SU-DHL-6 (cell line): ENCODE measurements at regions not wholly inside any gene's neighbourhood (a gene's known extent, or its start where the extent isn't known, plus 50 kb on each side); places are given as distances from the start of the nearest gene placed in this dataset.

Source experiments
- H2AFZ ChIP-seq: fragments of 200-600 bp; sonication (generic); 2 replicates; pipeline ENCODE4 v1.6.1; 2014; ENCODE audit warnings: low read depth, mild to moderate bottlenecking, moderate library complexity, mixed read lengths, antibody characterized with exemption, low read length; ENCODE audit not compliant: severe bottlenecking
- H3F3A ChIP-seq: fragments of 200-600 bp; shearing (Covaris generic); 2 replicates; pipeline ENCODE4 v1.6.0; 2016; ENCODE audit warnings: antibody characterized with exemption, mild to moderate bottlenecking; ENCODE audit not compliant: insufficient read depth
- H3K27ac ChIP-seq: fragments of 200-600 bp; sonication (generic); 2 replicates; pipeline ENCODE4 v1.5.1; 2016; ENCODE audit warnings: low read depth, mild to moderate bottlenecking, low read length, moderate library complexity, mixed read lengths
- H3K27me3 ChIP-seq: fragments of 200-600 bp; sonication (generic), shearing (Covaris generic); 2 replicates; pipeline ENCODE4 v1.6.0; 2014; ENCODE audit warnings: mild to moderate bottlenecking, low read length
- H3K36me3 ChIP-seq: fragments of 200-600 bp; sonication (generic); 2 replicates; pipeline ENCODE4 v1.6.1; 2014; ENCODE audit warnings: mild to moderate bottlenecking, low read length, mixed read lengths
- H3K4me2 ChIP-seq: fragments of 300-600, 200-600 bp; shearing (Covaris generic), sonication (generic); 2 replicates; pipeline ENCODE4 v1.6.0; 2014; ENCODE audit warnings: low read length, low read depth, mild to moderate bottlenecking; ENCODE audit not compliant: poor library complexity, severe bottlenecking
- H3K4me3 ChIP-seq: fragments of 200-600 bp; sonication (generic); 2 replicates; pipeline ENCODE4 v1.5.1; 2014; ENCODE audit warnings: antibody characterized with exemption, low read length, mild to moderate bottlenecking, mixed read lengths; ENCODE audit not compliant: insufficient read depth, poor library complexity, severe bottlenecking
- H3K79me2 ChIP-seq: fragments of 200-600 bp; sonication (generic); 2 replicates; pipeline ENCODE4 v1.6.1; 2014; ENCODE audit warnings: mild to moderate bottlenecking, low read length, moderate library complexity; ENCODE audit not compliant: insufficient read depth
- H3K9ac ChIP-seq: fragments of 200-600 bp; sonication (generic); 2 replicates; pipeline ENCODE4 v1.7.0; 2014; ENCODE audit warnings: mild to moderate bottlenecking, low read length
- H3K9me2 ChIP-seq: fragments of 200-600 bp; sonication (generic); replicated peaks from 2 replicates; pipeline ENCODE4 v1.6.1; 2014; ENCODE audit warnings: low read length; ENCODE audit not compliant: insufficient read depth
- H3K9me3 ChIP-seq: fragments of 200-600 bp; sonication (generic); 2 replicates; pipeline ENCODE4 v1.6.1; 2014; ENCODE audit warnings: low read length, mixed read lengths; ENCODE audit not compliant: insufficient read depth
- H4K20me1 ChIP-seq: fragments of 200-600 bp; sonication (generic); 2 replicates; pipeline ENCODE4 v1.6.1; 2014; ENCODE audit warnings: low read depth, mild to moderate bottlenecking, antibody characterized with exemption, low read length, moderate library complexity, mixed read lengths
- CTCF ChIP-seq: fragments of 200-600 bp; sonication (generic); IDR thresholded peaks from one replicate; pipeline ENCODE4 v1.5.1; 2017; ENCODE audit warnings: antibody characterized with exemption, mild to moderate bottlenecking, low read length, moderate library complexity; ENCODE audit not compliant: insufficient read depth, poor library complexity, severe bottlenecking
- EZH2phosphoT487 ChIP-seq: fragments of 200-600 bp; sonication (generic), shearing (Covaris generic); conservative IDR thresholded peaks from 2 replicates; pipeline ENCODE4 v1.6.1; 2018; ENCODE audit warnings: mild to moderate bottlenecking, antibody characterized with exemption, low read length, moderate library complexity, mixed read lengths

GRCh38 chr11:103619480-103619879 is 417.0 kb upstream of the DDI1 start:
- no peak overlapping the region for H3K9ac ChIP-seq
- H3F3A ChIP-seq = no peaks in the 10 kb centered on the region
- no peaks in the 10 kb centered on the region for H3K79me2 ChIP-seq
- no peak for TF ChIP-seq EZH2phosphoT487
- peak; percentile 23 for TF ChIP-seq CTCF
- H3K4me2 ChIP-seq = peak overlapping the region; percentile 7
- H4K20me1 ChIP-seq = no peaks in the 10 kb centered on the region
- H2AFZ ChIP-seq = no peak overlapping the region
- no peaks in the 10 kb centered on the region for H3K27me3 ChIP-seq
- no peak overlapping the region for H3K4me3 ChIP-seq
- no peak overlapping the region for H3K27ac ChIP-seq
- H3K9me2 ChIP-seq = no peaks in the 10 kb centered on the region
- H3K9me3 ChIP-seq = no peaks in the 10 kb centered on the region
- H3K36me3 ChIP-seq = no peaks in the 10 kb centered on the region

DNA sequence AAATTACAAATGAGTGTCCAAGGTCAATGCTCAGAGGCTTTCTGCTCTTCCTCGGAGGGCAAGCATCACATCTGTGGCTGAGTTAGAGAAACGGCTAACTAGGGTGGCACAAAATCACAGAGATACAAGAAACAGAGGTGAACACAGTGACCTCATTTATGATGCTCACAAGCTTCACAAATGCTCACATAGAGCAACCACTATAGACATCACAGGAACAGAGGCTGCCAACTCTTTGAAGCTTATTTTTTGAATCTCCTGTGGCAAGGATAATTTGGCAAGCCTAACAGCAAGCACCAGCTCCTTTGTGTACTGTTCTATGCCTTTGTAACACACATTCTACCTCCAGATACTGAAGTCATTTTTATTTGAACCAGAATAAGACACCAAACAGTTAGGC is 416.5 kb upstream of the DDI1 start:
- no peaks in the 10 kb centered on the region for H3K36me3 ChIP-seq
- no peaks in the 10 kb centered on the region for H3K9me3 ChIP-seq
- no peaks in the 10 kb centered on the region for H3K79me2 ChIP-seq
- H3F3A ChIP-seq = no peaks in the 10 kb centered on the region
- no peak overlapping the region for H3K27ac ChIP-seq
- no peak overlapping the region for H3K9ac ChIP-seq
- no peaks in the 10 kb centered on the region for H3K9me2 ChIP-seq
- H3K4me3 ChIP-seq = no peak overlapping the region
- H4K20me1 ChIP-seq = no peaks in the 10 kb centered on the region
- no peaks in the 10 kb centered on the region for H3K27me3 ChIP-seq
- H2AFZ ChIP-seq = no peak overlapping the region
- H3K4me2 ChIP-seq = peak overlapping the region; percentile 7
- TF ChIP-seq EZH2phosphoT487 = no peak
- TF ChIP-seq CTCF = no peak

DNA sequence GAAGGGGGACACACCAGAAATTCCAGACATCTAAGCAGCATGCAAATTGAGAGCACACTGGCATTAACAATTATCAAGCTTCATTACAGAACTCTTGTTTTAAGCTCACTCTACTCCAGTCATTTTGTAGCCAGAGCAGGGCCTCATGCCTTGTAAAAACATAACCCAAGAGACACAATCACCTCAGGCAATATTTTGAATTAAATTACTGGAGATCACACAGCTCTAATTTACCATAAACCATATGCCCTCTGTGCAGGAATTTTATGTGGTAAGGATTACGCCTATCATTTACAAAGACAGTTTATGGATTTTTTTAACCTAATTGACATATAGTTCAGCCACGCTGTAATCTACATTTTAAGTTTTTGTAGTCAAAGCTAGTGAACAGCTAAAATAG is 414.1 kb upstream of the DDI1 start:
- H3K9me2 ChIP-seq = no peaks in the 10 kb centered on the region
- H3K9ac ChIP-seq = no peak overlapping the region
- H4K20me1 ChIP-seq = no peaks in the 10 kb centered on the region
- H3K27me3 ChIP-seq = no peaks in the 10 kb centered on the region
- H3K27ac ChIP-seq = no peak overlapping the region
- H3F3A ChIP-seq = no peaks in the 10 kb centered on the region
- H3K4me3 ChIP-seq = no peak overlapping the region
- TF ChIP-seq CTCF (no peak), EZH2phosphoT487 (no peak)
- H3K9me3 ChIP-seq = no peaks in the 10 kb centered on the region
- H3K36me3 ChIP-seq = no peaks in the 10 kb centered on the region
- no peak overlapping the region for H2AFZ ChIP-seq
- H3K79me2 ChIP-seq = no peaks in the 10 kb centered on the region
- H3K4me2 ChIP-seq = no peak overlapping the region

DNA sequence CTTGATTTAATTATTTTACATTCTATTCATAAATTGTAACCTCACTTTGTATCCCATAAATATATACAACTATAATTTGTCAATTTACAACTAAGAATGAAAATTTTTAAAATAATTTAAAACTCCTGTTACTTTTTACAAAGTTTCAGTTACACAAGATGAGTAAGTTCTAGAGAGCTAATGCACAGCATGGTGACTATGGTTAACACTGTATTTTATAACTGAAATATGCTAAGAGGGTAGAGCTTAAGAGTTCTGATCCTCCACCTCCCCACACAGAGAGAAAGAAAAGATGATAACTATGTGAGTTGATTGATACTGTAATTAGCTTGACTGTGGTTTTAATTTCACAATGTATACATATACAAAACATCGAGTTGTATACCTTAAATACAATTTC is 412.5 kb upstream of the DDI1 start:
- Histone ChIP-seq H2AFZ (no peak overlapping the region), H3K36me3 (no peaks in the 10 kb centered on the region), H4K20me1 (no peaks in the 10 kb centered on the region), H3K79me2 (no peaks in the 10 kb centered on the region), H3K27me3 (no peaks in the 10 kb centered on the region), H3F3A (no peaks in the 10 kb centered on the region), H3K9me2 (no peaks in the 10 kb centered on the region), H3K4me3 (no peak overlapping the region), H3K4me2 (no peak overlapping the region), H3K9me3 (no peaks in the 10 kb centered on the region), H3K27ac (no peak overlapping the region), H3K9ac (no peak overlapping the region)
- TF ChIP-seq EZH2phosphoT487 (no peak), CTCF (no peak)
